ENCODE measurements at regions not wholly inside any gene's neighbourhood (a gene's known extent, or its start where the extent isn't known, plus 50 kb on each side); places are given as distances from the start of the nearest gene placed in this dataset.

DNA sequence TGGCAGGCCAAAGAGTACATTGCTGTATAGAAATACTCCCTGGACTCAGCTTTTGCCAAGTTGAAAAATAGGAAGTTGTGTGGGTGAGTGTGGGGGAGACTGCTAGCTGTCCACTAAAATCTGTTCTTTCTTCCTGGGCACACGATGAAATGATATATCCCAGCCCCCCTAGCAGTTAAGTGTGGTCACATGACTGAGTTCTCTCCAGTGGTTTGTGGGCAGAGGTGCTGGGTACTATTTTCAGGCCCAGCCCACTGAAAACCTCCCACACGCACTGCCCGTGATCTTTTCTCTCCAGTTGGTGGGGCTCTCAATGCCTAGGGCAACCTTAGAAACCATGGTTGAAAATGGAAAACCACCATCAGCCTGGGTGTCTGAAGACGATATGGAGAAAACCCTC, 119.7 kb upstream of the LMO4 start:
- Mint-ChIP-seq H3K4me3 (no peak overlapping the region), H3K36me3 (ENCODE audit: low read depth) (no peaks in the 10 kb centered on the region), H3K27me3 (ENCODE audit: insufficient read depth, low read depth, poor library complexity) (peaks cover 4% of the 10 kb centered on the region), H3K27ac (no peak overlapping the region), H3K4me1 (peaks cover 2% of the 10 kb centered on the region; the same call in 2 of the 3 replicates), H3K9me3 (no peaks in the 10 kb centered on the region)
- DNase-seq (ENCODE audit: low spot score) (no peak), ATAC-seq (no peak)
- H2AFZ ChIP-seq: no peak overlapping the region
- H3K27ac ChIP-seq (ENCODE audit: low read depth): no peak overlapping the region
- H3K4me2 ChIP-seq: no peak overlapping the region
- no peaks in the 10 kb centered on the region for H3K79me2 ChIP-seq (replicated peaks; ENCODE audit: insufficient read depth)
- no peaks in the 10 kb centered on the region for H3K36me3 ChIP-seq (ENCODE audit: insufficient read depth)
- no peaks in the 10 kb centered on the region for H3K4me1 ChIP-seq (ENCODE audit: insufficient read depth)
- TF ChIP-seq, protein P1, sequence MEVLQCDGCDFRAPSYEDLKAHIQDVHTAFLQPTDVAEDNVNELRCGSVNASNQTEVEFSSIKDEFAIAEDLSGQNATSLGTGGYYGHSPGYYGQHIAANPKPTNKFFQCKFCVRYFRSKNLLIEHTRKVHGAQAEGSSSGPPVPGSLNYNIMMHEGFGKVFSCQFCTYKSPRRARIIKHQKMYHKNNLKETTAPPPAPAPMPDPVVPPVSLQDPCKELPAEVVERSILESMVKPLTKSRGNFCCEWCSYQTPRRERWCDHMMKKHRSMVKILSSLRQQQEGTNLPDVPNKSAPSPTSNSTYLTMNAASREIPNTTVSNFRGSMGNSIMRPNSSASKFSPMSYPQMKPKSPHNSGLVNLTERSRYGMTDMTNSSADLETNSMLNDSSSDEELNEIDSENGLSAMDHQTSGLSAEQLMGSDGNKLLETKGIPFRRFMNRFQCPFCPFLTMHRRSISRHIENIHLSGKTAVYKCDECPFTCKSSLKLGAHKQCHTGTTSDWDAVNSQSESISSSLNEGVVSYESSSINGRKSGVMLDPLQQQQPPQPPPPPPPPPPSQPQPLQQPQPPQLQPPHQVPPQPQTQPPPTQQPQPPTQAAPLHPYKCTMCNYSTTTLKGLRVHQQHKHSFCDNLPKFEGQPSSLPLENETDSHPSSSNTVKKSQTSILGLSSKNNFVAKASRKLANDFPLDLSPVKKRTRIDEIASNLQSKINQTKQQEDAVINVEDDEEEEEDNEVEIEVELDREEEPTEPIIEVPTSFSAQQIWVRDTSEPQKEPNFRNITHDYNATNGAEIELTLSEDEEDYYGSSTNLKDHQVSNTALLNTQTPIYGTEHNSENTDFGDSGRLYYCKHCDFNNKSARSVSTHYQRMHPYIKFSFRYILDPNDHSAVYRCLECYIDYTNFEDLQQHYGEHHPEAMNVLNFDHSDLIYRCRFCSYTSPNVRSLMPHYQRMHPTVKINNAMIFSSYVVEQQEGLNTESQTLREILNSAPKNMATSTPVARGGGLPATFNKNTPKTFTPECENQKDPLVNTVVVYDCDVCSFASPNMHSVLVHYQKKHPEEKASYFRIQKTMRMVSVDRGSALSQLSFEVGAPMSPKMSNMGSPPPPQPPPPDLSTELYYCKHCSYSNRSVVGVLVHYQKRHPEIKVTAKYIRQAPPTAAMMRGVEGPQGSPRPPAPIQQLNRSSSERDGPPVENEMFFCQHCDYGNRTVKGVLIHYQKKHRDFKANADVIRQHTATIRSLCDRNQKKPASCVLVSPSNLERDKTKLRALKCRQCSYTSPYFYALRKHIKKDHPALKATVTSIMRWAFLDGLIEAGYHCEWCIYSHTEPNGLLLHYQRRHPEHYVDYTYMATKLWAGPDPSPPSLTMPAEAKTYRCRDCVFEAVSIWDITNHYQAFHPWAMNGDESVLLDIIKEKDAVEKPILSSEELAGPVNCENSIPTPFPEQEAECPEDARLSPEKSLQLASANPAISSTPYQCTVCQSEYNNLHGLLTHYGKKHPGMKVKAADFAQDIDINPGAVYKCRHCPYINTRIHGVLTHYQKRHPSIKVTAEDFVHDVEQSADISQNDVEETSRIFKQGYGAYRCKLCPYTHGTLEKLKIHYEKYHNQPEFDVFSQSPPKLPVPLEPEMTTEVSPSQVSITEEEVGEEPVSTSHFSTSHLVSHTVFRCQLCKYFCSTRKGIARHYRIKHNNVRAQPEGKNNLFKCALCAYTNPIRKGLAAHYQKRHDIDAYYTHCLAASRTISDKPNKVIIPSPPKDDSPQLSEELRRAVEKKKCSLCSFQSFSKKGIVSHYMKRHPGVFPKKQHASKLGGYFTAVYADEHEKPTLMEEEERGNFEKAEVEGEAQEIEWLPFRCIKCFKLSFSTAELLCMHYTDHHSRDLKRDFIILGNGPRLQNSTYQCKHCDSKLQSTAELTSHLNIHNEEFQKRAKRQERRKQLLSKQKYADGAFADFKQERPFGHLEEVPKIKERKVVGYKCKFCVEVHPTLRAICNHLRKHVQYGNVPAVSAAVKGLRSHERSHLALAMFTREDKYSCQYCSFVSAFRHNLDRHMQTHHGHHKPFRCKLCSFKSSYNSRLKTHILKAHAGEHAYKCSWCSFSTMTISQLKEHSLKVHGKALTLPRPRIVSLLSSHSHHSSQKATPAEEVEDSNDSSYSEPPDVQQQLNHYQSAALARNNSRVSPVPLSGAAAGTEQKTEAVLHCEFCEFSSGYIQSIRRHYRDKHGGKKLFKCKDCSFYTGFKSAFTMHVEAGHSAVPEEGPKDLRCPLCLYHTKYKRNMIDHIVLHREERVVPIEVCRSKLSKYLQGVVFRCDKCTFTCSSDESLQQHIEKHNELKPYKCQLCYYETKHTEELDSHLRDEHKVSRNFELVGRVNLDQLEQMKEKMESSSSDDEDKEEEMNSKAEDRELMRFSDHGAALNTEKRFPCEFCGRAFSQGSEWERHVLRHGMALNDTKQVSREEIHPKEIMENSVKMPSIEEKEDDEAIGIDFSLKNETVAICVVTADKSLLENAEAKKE (CRISPR knock-in tag; IDR thresholded peaks at IDR 0.05): no peak
- TF ChIP-seq REST (IDR thresholded peaks at IDR 0.05; ENCODE audit: unreplicated experiment) (no peak), CREB1 (CRISPR knock-in tag; IDR thresholded peaks at IDR 0.05; ENCODE audit: low read depth) (no peak), JUNB (IDR thresholded peaks at IDR 0.05; ENCODE audit: unreplicated experiment) (no peak), EZH2 (IDR thresholded peaks at IDR 0.05; ENCODE audit: low read depth, unreplicated experiment) (no peak), EZH2phosphoT487 (IDR thresholded peaks at IDR 0.05; ENCODE audit: unreplicated experiment) (no peak), ZNF331 (CRISPR knock-in tag; IDR thresholded peaks at IDR 0.05; ENCODE audit: low read depth) (no peak), POLR2AphosphoS5 (IDR thresholded peaks at IDR 0.05; ENCODE audit: low read depth) (no peak), CTCF (conservative IDR thresholded peaks at IDR 0.05; ENCODE audit: low read depth in 2 of 2) (no peak), ETS1 (IDR thresholded peaks at IDR 0.05) (no peak), NANOG (IDR thresholded peaks at IDR 0.05; ENCODE audit: borderline replicate concordance) (no peak), STAT1 (IDR thresholded peaks at IDR 0.05; ENCODE audit: unreplicated experiment) (no peak), ZNF114 (CRISPR knock-in tag; IDR thresholded peaks at IDR 0.05) (no peak)
- H3F3A ChIP-seq (replicated peaks; ENCODE audit: low read depth): no peaks in the 10 kb centered on the region
- no peaks in the 10 kb centered on the region for H3K27me3 ChIP-seq (ENCODE audit: insufficient read depth)
- H3K9me2 ChIP-seq (ENCODE audit: insufficient read depth): peaks cover 6% of the 10 kb centered on the region; the same call in 1 of the 2 replicates
- H4K20me1 ChIP-seq (replicated peaks; ENCODE audit: insufficient read depth): no peaks in the 10 kb centered on the region
- H3K4me3 ChIP-seq: no peak overlapping the region

Data from GM23338 (cell line).